IPS-20b (cell line): ENCODE measurements at regions not wholly inside any gene's neighbourhood (a gene's known extent, or its start where the extent isn't known, plus 50 kb on each side); places are given as distances from the start of the nearest gene placed in this dataset.
"Not testable (repeated sequence)": the region's sequence is repeated elsewhere in the genome, so short reads cannot be mapped to it uniquely, and the experiment has no call there.

ENCODE experiments used
- H3K27ac ChIP-seq: one replicate; pipeline ENCODE4 v1.5.1; 2013; ENCODE audit warnings: low read length
- H3K27me3 ChIP-seq: 2 replicates; pipeline ENCODE4 v1.6.1; 2013; ENCODE audit warnings: mild to moderate bottlenecking, low read length, inconsistent platforms; ENCODE audit not compliant: insufficient read depth
- H3K36me3 ChIP-seq: 2 replicates; pipeline ENCODE4 v1.6.1; 2013; ENCODE audit warnings: low read depth, mild to moderate bottlenecking, inconsistent platforms, low read length, moderate library complexity; ENCODE audit not compliant: insufficient read depth
- H3K4me1 ChIP-seq: 2 replicates; pipeline ENCODE4 v1.6.1; 2013; ENCODE audit warnings: mild to moderate bottlenecking, control low read depth, inconsistent platforms, low read length, moderate library complexity; ENCODE audit not compliant: insufficient read depth
- H3K4me3 ChIP-seq: 2 replicates; pipeline ENCODE4 v1.5.1; 2013; ENCODE audit warnings: mild to moderate bottlenecking, low read length, inconsistent platforms
- H3K9ac ChIP-seq: 2 replicates; pipeline ENCODE4 v1.6.1; 2013; ENCODE audit warnings: low read depth, mild to moderate bottlenecking, inconsistent platforms, low read length, moderate library complexity
- H3K9me3 ChIP-seq: 2 replicates; pipeline ENCODE4 v1.6.1; 2013; ENCODE audit warnings: mild to moderate bottlenecking, low read depth, low read length, inconsistent platforms; ENCODE audit not compliant: insufficient read depth

GRCh38 chr10:30705625-30706149, 76.1 kb upstream of the LYZL2 start:
- H3K4me1 ChIP-seq: peaks cover 10% of the 10 kb centered on the region
- H3K36me3 ChIP-seq: no peaks in the 10 kb centered on the region
- no peaks in the 10 kb centered on the region for H3K9me3 ChIP-seq
- no peaks in the 10 kb centered on the region for H3K27me3 ChIP-seq
- H3K27ac ChIP-seq: no peak overlapping the region
- H3K4me3 ChIP-seq: no peak overlapping the region
- no peak overlapping the region for H3K9ac ChIP-seq

GRCh38 chr10:30705101-30705624, 75.6 kb upstream of the LYZL2 start:
- no peaks in the 10 kb centered on the region for H3K9me3 ChIP-seq
- no peak overlapping the region for H3K4me3 ChIP-seq
- H3K27ac ChIP-seq: no peak overlapping the region
- no peaks in the 10 kb centered on the region for H3K36me3 ChIP-seq
- H3K9ac ChIP-seq: no peak overlapping the region
- no peaks in the 10 kb centered on the region for H3K27me3 ChIP-seq
- H3K4me1 ChIP-seq: peaks cover 12% of the 10 kb centered on the region

GRCh38 chr10:30704601-30705100, 75.1 kb upstream of the LYZL2 start:
- not testable (repeated sequence) for H3K9me3 ChIP-seq, H3K27ac ChIP-seq, H3K36me3 ChIP-seq, H3K4me3 ChIP-seq, H3K27me3 ChIP-seq, H3K9ac ChIP-seq
- peaks cover 12% of the 10 kb centered on the region for H3K4me1 ChIP-seq

- Histone ChIP-seq H3K27ac (no peak overlapping the region), H3K27me3 (no peaks in the 10 kb centered on the region), H3K9ac (no peak overlapping the region), H3K4me3 (no peak overlapping the region), H3K36me3 (no peaks in the 10 kb centered on the region), H3K4me1 (peaks cover 12% of the 10 kb centered on the region), H3K9me3 (no peaks in the 10 kb centered on the region)
Measured at GRCh38 chr10:30704026-30704600, 74.6 kb upstream of the LYZL2 start.

- H3K9me3 ChIP-seq, H3K27ac ChIP-seq, H3K9ac ChIP-seq, H3K4me3 ChIP-seq, H3K36me3 ChIP-seq, H3K27me3 ChIP-seq: not testable (repeated sequence)
- H3K4me1 ChIP-seq: peaks cover 12% of the 10 kb centered on the region
Measured at GRCh38 chr10:30703446-30703845, 73.9 kb upstream of the LYZL2 start.

GRCh38 chr10:30702860-30703259, 73.3 kb upstream of the LYZL2 start:
- peaks cover 12% of the 10 kb centered on the region for H3K4me1 ChIP-seq
- no peak overlapping the region for H3K4me3 ChIP-seq
- H3K9me3 ChIP-seq: no peaks in the 10 kb centered on the region
- no peaks in the 10 kb centered on the region for H3K27me3 ChIP-seq
- no peaks in the 10 kb centered on the region for H3K36me3 ChIP-seq
- no peak overlapping the region for H3K9ac ChIP-seq
- no peak overlapping the region for H3K27ac ChIP-seq

- Histone ChIP-seq H3K9ac (no peak overlapping the region), H3K4me3 (no peak overlapping the region), H3K27me3 (no peaks in the 10 kb centered on the region), H3K36me3 (no peaks in the 10 kb centered on the region), H3K4me1 (peaks cover 12% of the 10 kb centered on the region), H3K27ac (no peak overlapping the region), H3K9me3 (no peaks in the 10 kb centered on the region)
Measured at GRCh38 chr10:30701451-30702173, 72.1 kb upstream of the LYZL2 start.

- H3K27ac ChIP-seq: no peak overlapping the region
- H3K27me3 ChIP-seq: no peaks in the 10 kb centered on the region
- no peaks in the 10 kb centered on the region for H3K9me3 ChIP-seq
- peaks cover 8% of the 10 kb centered on the region for H3K4me1 ChIP-seq
- no peak overlapping the region for H3K4me3 ChIP-seq
- H3K36me3 ChIP-seq: no peaks in the 10 kb centered on the region
- no peak overlapping the region for H3K9ac ChIP-seq
Measured at GRCh38 chr10:30697806-30698205, 68.3 kb upstream of the LYZL2 start.

- H3K4me1 ChIP-seq, H3K27me3 ChIP-seq: not testable (repeated sequence)
Measured at GRCh38 chr10:30697221-30697620, 67.7 kb upstream of the LYZL2 start.

GRCh38 chr10:30696416-30697185, 67.0 kb upstream of the LYZL2 start:
- not testable (repeated sequence) for H3K9me3 ChIP-seq, H3K36me3 ChIP-seq, H3K4me1 ChIP-seq, H3K27me3 ChIP-seq, H3K27ac ChIP-seq, H3K9ac ChIP-seq, H3K4me3 ChIP-seq

More at GRCh38 chr10:30697221-30697620, 67.7 kb upstream of the LYZL2 start:
- H3K9me3 ChIP-seq, H3K36me3 ChIP-seq, H3K9ac ChIP-seq, H3K27ac ChIP-seq, H3K4me3 ChIP-seq: not testable (repeated sequence)

- H3K27ac ChIP-seq: not testable (repeated sequence)
Measured at GRCh38 chr10:30695481-30696236, 66.1 kb upstream of the LYZL2 start.

More at GRCh38 chr10:30695481-30696236, 66.1 kb upstream of the LYZL2 start:
- H3K4me3 ChIP-seq, H3K27me3 ChIP-seq, H3K4me1 ChIP-seq, H3K9ac ChIP-seq, H3K9me3 ChIP-seq, H3K36me3 ChIP-seq: not testable (repeated sequence)
